ENCODE measurements at regions not wholly inside any gene's neighbourhood (a gene's known extent, or its start where the extent isn't known, plus 50 kb on each side); places are given as distances from the start of the nearest gene placed in this dataset.

DNA sequence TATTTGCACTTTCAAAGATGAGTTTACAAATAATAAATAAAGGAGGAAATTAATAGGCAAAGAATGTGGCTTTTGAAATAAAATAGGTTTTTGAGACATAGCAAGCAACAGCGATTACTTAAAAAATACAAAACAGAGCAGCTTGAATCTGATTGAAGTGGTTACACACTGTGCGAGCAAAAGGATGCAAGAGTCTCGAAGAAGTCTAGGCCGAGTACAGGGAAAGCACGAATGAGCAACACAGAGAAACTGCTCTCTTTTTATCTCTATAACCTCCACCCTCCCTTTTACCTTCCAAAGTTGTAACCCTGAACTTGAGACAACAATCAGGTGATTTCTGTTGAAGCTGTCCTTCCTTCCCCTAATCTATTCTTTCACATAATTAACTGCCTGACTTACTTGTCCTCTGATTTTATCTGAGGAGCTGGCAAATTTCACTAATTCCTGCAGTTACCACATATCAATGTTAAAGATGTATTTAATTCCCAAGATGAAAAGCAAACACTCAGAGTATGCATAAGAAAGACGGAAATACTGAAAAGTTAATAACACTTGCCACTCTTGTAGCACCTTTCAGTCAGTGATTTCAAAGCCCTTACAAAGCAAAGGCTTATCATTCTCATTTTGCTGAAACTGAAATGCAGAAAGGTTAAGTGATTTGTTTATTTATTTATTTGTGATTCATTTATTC is 1030.1 kb downstream of the ADGRL2 start:
- Histone ChIP-seq H3K27ac (replicated peaks) (no peak overlapping the region), H3K9me3 (replicated peaks) (peaks cover 7% of the 10 kb centered on the region), H3K4me3 (no peak overlapping the region), H3K4me1 (no peaks in the 10 kb centered on the region), H3K27me3 (ENCODE audit: low read depth) (no peaks in the 10 kb centered on the region), H3K36me3 (no peaks in the 10 kb centered on the region)
- no peak for DNase-seq
- intact Hi-C loops (cut with micrococcal nuclease), result no loop called here
- TF ChIP-seq CTCF (IDR thresholded peaks at IDR 0.05; ENCODE audit: borderline replicate concordance), result no peak

DNA sequence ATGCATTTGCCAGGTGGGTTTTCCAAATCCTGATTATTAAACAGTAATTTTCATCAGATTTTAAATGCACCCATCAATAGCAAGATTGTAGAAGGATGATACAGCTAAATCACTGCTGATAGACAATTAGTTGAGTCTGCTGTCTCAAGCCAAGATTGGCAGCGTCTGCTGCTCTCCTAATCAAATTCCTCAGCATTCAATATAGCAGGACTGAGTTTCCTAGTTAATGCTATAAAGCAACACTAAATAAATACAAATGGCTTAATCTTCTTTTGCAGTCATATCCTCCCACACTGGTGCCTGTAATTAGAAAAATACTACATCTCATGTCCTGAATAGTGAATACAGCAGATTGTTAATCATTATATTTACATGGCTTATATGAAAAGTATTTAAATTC is 1028.8 kb downstream of the ADGRL2 start:
- intact Hi-C loops (cut with micrococcal nuclease), result no loop called here
- H3K27me3 ChIP-seq (ENCODE audit: low read depth), result no peaks in the 10 kb centered on the region
- H3K36me3 ChIP-seq, result no peaks in the 10 kb centered on the region
- DNase-seq, result no peak
- TF ChIP-seq CTCF (IDR thresholded peaks at IDR 0.05; ENCODE audit: borderline replicate concordance), result no peak
- no peak overlapping the region for H3K4me3 ChIP-seq
- no peaks in the 10 kb centered on the region for H3K4me1 ChIP-seq
- peaks cover 7% of the 10 kb centered on the region for H3K9me3 ChIP-seq (replicated peaks)
- H3K27ac ChIP-seq (replicated peaks), result no peak overlapping the region

- no peaks in the 10 kb centered on the region for H3K27me3 ChIP-seq (ENCODE audit: low read depth)
- intact Hi-C loops (cut with micrococcal nuclease), result no loop called here
- TF ChIP-seq CTCF (IDR thresholded peaks at IDR 0.05; ENCODE audit: borderline replicate concordance), result no peak
- H3K9me3 ChIP-seq (replicated peaks), result no peaks in the 10 kb centered on the region
- no peak overlapping the region for H3K27ac ChIP-seq (replicated peaks)
- no peaks in the 10 kb centered on the region for H3K36me3 ChIP-seq
- no peak for DNase-seq
- H3K4me1 ChIP-seq, result no peaks in the 10 kb centered on the region
- no peak overlapping the region for H3K4me3 ChIP-seq
Measured at GRCh38 chr1:82823876-82824275, 1023.1 kb downstream of the ADGRL2 start.

- no peaks in the 10 kb centered on the region for H3K36me3 ChIP-seq
- no peak for DNase-seq
- H3K27ac ChIP-seq (replicated peaks), result no peak overlapping the region
- H3K9me3 ChIP-seq (replicated peaks), result peaks cover 3% of the 10 kb centered on the region
- no peaks in the 10 kb centered on the region for H3K27me3 ChIP-seq (ENCODE audit: low read depth)
- no peak for TF ChIP-seq CTCF (IDR thresholded peaks at IDR 0.05; ENCODE audit: borderline replicate concordance)
- intact Hi-C loops (cut with micrococcal nuclease), result no loop called here
- no peaks in the 10 kb centered on the region for H3K4me1 ChIP-seq
- H3K4me3 ChIP-seq, result no peak overlapping the region
Measured at GRCh38 chr1:82820816-82821215, 1020.1 kb downstream of the ADGRL2 start.

DNA sequence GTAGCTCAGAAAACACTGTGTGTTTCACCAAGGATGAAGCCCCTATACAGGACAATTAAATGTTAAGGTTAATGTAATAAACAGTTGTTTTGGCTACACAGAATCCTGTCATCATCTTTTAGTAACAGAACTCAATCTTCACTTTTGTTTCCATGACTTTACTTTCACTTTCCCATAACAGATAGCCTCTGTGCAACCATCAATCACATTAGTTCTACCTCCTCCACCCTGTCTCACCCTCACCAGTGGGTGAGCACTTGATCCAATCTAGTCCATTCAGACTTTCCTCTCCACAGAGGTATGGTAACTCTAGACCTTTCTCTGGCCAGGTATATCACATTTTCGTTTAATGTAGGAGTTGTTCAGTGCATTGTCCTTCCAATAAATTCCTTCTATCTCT is 1018.5 kb downstream of the ADGRL2 start:
- no peak overlapping the region for H3K27ac ChIP-seq (replicated peaks)
- no peak for DNase-seq
- peak overlapping the region; percentile 16 for H3K4me3 ChIP-seq
- no peaks in the 10 kb centered on the region for H3K36me3 ChIP-seq
- no peak for TF ChIP-seq CTCF (IDR thresholded peaks at IDR 0.05; ENCODE audit: borderline replicate concordance)
- H3K9me3 ChIP-seq (replicated peaks), result peaks cover 3% of the 10 kb centered on the region
- no peaks in the 10 kb centered on the region for H3K27me3 ChIP-seq (ENCODE audit: low read depth)
- intact Hi-C loops (cut with micrococcal nuclease), result no loop called here
- no peaks in the 10 kb centered on the region for H3K4me1 ChIP-seq

Data from left ventricle myocardium inferior (tissue), 1 donor.